HL-60/S4 (cell line): ENCODE measurements at regions not wholly inside any gene's neighbourhood (a gene's known extent, or its start where the extent isn't known, plus 50 kb on each side); places are given as distances from the start of the nearest gene placed in this dataset.

ENCODE experiments used
- in situ Hi-C: fragments of 300-500 bp; cut with MboI; formaldehyde crosslinking; loops from 2 replicates; pipeline ENCODE4 v1.14.3; 2022; ENCODE audit warnings: low sequenced_read_pairs

DNA sequence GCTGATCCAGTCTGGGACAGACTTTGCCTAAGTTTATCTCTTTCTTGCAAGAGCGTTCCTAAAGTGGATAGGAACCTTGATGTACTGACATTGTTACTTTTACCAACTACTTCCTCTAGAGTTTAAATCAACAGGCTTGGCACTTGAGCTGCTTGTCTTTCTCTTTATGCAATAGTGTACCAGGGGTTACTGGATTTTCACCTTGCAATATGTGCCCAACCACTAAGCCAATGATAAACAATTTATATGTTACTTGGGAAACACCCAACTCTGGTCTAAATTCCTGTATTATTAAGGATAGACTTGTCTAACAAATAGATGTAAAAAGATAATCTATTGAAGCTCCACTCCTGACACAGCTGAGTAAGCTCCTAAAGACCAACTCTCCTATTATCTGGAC, 470.2 kb downstream of the SH2D4B start:
- in situ Hi-C loops = no loop called here

DNA sequence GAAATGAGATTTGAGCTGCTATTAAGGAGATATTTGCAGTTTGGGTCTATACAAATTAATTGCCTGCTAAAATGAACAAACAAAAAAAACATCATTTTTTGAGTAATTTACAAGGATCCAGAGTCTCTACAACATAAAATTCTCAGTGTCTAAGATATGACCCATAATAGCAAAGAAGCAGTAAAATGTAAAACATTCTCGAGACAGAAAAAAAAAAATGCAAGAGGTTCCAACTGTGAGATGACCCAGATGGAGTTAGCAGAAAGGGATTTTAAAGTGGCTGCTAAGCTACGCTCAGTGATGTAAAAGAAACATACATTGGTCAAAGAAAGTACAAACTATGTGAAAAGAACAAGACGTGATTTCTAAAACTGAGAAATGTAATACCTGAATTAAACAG, 471.0 kb downstream of the SH2D4B start:
- in situ Hi-C loops = no loop called here

DNA sequence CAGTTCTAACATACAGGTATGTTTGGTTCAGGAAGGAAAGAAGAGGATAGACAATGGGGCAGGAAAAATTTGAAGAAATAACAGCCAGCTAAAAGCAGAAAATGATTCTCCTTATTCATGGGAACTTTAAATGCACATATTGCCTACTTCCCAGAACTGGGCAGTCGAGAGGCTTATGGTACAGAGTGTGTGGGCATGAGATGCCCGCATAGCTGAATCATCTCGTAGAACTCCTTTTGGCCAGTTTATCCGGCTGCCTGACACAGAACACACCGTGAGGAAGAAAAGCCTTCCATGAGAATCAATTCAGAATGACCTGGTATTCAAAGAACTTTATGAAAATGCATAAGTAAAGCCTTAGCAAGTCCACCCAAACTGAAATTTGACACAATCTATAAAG, 471.6 kb downstream of the SH2D4B start:
- in situ Hi-C loops = no loop called here

DNA sequence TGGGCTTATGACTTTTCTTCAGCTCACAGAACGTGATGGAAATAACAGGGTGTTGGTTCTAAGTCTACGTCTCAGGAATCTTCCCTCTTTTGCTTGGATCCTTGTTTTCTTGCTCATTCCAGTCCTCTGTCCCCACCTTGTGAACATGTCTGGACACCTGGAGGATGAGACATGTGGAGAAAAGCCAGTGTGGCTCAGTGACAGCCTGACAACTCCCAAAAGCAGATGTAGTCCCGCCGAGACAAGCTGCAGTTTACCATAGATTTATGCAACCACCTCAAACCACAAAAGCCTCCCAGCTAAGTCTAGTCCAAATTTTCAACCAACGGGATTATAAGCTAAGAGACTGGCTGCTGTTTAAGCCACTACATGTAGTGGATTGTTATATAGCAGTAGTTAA, 476.1 kb downstream of the SH2D4B start:
- in situ Hi-C loops = no loop called here

DNA sequence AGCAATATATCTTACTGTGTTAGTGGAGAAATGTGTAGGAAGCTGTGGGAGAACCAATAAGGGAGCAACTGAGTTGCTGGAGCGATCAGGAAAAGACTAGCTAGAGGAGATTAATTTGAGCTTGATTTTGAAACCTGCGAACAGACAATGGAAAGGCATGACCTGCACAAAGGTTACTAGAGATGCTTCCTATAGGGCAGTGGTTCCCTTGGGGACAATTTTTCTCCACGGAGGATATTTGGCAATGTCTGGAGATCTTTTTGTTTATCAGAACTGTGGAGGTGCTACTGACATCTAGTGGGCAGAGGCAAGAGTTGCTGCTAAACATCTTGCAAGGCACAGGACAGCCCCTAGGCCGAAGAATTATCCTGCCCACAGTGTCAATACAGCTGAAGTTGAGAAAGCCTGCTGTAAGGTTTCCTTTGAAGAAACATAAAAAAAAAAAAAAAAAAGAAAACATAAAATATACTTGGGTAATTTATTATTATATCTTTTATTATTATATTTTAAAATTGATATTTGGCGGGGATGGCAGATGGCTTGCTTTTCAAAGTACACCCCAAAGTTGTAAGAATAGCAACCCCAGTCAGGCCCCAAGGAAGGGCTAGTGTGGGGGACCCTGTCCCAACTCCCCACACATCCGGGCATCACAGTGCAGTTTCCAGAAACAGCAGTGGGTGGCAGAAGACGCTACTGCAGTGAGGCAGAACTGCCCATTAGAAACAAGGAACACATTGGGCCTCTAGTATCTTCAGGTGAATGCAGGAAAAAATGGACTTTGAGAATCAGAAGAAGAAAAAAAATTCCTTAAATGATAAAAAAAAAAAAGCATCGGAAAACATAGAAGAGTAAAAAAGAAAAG, 481.6 kb downstream of the SH2D4B start:
- in situ Hi-C loops = no loop called here

DNA sequence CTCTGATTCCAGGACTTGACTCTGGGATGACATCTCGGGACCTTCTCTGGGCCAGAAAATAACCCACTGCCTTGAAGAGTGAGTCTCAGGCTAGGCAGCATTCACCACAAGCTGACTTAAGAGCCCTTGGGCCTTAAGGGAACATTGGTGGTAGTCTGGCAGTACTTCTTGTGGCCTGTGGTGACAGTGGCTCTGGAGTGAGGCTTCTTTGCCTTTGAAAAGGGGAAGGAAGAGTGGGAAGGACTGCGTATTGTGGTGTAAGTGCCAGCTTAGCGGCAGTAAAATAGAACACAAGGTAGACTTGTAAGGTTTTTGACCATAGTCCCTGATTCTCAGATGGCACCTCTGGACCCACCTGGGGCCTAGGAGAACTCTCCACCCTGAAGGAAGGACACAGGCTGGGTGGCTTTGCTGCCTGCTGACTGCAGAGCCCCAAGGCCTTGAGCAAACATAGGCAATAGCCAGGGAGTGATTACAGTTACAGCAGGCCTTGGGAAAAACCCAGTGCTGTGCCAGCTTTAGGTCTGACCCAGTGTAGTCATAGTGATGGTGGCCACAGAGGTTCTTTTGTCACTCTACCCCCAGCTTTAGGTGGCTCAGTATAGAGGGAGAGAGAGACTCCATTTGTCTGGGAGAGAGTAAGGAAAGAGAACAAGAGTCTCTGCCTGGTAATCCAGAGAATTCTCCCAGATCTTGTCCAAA, 483.9 kb downstream of the SH2D4B start:
- in situ Hi-C loops = no loop called here

DNA sequence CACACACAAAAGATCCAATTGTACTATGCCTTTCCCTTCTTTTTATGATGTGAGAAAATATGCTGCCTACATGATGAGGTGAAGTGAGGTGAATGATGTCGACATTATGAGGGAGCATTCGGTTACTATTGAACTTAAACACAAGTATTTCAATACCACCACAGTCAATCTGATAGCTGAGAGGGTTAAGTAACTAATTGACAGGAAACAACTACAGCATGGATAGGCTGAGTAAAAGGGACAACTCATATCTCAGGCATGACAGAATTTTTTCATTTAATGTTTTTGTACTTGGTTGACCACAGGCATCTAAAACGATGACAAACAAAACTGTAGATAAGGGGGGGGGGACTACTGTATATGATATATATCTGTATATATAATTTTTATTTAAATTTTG, 488.9 kb downstream of the SH2D4B start:
- in situ Hi-C loops = no loop called here

DNA sequence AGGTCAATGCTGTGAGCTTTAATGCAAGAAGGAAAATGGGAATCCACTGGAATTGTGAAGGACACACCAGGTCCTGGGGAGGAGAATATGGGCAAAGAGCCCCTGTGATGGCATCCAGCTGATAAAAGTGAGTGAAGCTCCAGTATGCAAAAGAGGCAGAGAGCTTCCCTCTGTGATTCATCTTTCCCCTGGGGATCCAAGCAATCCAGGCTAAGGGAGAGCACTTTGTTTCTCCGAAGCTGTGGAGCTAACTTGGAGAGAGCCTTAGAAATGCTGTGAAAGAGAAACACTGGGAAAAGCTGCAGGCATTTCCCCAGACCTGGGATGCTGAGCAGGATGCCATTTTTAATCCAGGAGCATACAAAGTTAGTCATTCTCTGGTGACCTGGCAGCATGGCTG, 489.5 kb downstream of the SH2D4B start:
- in situ Hi-C loops = no loop called here

DNA sequence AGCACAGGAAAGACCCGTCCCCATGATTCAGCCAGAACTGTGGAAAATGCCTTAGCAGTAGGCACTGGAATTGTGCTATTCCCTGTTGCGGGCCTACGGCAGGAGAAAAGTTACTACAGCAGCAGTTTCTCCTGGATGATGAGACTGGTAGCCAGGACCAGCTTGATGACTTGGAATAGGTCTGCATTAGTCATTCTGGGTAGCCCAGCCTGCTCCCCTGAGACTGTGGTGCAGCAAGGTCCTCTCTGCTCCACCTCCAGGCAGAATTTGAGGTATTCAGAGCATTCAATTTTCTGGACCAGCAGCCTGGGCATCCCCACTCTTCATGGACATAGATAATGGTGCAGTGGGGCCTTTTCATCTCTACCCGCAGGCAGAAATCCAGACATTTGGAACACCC, 490.0 kb downstream of the SH2D4B start:
- in situ Hi-C loops = no loop called here

DNA sequence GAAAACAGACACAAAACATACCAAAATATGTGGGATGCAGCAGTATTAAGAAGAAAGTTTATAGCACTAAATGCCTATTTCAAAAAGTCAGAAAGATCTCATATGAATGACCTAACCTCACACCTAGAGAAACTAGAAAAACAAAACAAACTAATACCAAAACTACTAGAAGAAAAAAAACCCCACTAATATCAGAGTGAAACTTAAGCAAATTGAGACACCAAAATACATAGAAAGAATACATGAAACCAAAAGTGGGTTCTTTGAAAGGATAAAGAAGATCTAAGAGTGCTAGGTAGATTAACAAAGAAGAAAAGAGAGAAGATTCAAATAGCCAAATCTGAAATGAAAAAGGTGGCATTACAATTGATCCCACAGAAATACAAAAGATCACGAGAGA, 494.1 kb downstream of the SH2D4B start:
- in situ Hi-C loops = no loop called here

DNA sequence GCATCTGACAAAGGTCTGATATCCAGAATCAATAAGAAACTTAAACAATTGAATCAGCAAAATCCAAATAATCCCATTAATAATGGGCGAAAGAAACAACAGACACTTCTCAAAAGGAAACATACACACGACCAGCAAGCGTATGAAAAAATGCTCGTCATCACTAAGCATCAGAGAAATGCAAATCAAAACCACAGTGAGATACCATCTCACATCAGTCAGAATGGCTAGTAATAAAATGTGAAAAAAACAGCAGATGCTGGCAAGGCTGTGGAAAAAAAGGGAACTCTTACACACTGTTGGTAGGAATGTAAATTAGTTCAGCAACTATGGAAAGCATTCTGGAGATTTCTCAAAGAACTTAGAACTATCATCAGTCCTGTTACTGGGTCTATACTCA, 496.7 kb downstream of the SH2D4B start:
- in situ Hi-C loops = no loop called here

DNA sequence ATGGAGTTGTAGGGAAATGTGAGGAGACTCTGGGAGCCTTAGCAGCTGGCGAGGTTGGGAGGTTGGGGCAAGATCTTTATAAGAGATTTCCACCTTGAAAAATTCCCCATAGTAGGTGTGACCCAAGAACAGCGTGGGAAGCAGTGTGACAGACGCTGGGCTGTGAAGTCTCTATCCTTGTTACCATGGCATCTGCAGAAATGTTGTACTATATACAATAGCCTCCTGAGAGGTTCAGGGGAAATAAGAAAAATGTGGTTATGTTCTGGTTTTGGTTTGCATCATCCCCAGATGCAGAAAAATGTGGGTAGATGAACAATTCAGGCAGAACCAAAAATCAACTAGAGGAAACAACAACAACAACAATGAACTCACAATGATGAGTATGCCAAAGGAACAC, 498.6 kb downstream of the SH2D4B start:
- in situ Hi-C loops = no loop called here

DNA sequence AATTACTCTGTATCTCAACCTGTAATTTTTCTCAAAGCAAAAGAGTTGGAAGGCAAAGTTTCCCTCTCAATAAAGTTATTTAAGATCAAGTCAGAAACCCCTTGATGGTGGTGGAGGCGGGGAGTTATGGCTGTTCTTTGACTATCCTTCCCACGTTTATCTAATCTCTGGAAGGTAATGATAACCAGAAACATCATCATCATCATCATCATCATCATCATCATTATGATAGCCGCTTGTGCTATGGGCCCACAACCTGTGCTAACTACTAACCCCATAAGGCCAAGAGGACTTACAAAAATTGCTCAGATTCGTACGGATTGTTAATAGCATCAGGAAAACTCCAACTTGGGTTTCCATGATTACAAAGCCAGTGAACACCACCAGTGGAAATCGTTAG, 502.3 kb downstream of the SH2D4B start:
- in situ Hi-C loops = no loop called here

DNA sequence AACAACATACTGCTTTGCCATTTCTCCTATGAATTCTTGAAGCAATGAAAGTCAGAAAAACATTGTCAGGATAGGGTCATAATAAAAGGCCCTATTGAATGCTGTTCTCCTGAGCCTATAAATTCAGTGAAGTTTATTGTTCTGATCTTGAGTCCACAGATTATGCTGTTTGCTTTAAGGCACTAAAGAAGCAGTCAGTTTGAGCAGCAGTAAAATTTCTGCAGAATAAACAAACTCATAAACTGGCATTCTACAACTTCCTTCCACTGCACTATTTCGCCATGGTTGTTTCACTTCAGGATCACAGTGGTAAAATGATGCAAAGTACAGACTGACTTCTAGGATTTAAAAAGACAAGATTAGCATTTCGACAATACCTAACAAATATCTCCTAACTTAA, 503.2 kb downstream of the SH2D4B start:
- in situ Hi-C loops = no loop called here

DNA sequence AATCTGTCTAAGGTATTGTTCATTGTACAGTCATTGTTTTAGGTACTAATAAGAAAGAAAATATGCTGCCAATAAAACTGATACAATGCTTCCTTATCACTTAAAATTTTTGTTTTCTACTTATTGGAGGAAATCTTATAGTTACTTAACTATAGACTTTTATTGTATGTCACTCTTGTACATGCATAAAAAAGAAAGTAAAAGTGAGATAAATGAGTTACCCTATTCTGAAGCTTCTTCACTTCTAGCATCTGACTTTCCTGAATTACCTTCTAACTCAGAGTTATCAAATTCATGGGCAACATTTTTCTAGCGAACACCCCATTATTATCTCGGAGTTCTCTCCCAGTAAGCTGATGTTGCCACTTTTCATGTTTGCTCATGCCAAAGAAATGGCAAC, 504.9 kb downstream of the SH2D4B start:
- in situ Hi-C loops = no loop called here

DNA sequence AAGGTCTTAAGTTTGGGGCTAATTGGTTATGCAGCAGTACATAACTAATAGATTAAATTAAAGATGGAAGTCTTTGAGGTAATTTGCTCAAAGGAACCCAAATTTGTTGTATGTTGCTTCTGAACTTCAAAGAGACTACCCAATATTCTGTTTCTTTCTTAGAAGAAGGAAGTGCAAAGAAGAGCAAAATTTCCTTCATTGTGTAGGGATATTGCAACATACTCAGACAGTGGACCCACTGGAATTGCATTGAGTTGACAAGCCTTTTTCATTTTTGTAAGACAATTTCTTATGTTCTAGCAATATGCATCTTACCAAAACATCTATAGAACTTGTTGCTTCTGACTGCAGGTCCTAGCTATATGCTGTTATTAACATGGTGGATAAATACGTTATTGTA, 527.8 kb downstream of the SH2D4B start:
- in situ Hi-C loops = no loop called here

DNA sequence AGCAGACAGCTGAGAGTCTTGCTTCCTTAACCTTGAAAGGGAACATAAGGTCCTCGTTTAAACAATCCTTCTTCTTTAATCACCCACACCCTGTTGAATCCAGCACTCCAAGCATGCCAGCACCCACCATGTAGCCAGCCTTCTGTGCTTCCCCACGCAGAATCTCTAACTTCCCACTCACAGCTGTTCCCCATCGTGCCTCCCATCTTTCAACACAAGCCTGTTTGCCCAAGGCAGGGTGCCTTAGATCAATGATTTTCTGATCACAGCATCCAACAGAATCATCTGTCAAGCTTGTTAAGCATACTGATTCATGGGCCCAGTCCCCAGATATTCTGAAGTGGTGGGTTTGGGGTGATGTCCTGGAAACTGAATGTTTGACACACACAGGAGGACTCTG, 530.8 kb downstream of the SH2D4B start:
- in situ Hi-C loops = no loop called here

DNA sequence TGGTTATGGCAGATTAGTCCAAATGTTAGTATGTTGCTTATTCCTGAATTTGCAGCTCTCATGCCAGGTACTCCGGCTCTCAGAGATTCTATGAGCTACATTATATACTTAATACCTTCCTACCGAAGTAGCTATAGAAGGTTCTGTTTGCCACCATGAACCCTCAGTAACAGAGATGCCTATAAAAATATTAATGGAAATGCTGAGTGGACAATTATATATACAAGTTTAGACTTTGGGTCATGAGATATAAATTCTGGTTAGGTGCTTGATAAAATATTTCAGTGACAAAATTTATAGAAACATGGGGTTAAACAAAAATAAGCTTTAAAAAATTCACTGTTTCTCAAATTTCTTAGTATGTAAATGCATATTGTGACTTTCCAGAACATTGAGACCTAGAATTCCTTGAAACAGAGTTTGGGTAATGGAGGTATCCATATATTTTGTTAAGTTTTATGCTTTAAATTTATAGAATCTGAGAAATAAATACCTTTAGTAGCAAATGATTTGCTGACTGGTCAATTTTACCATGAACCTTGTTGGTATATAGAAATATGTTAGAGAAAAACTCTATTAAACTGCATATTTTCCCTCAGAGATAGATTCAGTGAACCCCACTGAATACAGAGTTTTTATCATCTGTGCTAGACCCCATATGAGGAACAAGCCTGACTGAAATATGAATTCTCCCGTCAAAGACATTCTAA, 533.5 kb downstream of the SH2D4B start:
- in situ Hi-C loops = no loop called here

DNA sequence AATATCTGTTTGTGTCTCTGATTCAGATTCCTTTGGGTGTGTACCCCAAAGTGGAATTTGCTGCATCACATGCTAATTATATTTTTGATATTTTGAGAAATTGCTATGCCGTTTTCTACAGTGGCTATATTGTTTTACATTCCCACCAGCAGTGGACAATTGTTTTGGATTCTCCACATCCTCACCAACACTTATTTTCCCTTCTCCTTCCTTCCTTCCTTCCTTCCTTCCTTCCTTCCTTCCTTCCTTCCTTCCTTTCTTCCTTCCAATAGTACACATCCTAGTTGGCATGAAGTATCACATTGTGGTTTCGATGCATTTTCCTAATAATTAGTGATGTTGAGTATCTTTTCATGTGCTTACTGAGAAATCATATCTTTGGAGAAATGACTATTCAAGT, 535.5 kb downstream of the SH2D4B start:
- in situ Hi-C loops = no loop called here

DNA sequence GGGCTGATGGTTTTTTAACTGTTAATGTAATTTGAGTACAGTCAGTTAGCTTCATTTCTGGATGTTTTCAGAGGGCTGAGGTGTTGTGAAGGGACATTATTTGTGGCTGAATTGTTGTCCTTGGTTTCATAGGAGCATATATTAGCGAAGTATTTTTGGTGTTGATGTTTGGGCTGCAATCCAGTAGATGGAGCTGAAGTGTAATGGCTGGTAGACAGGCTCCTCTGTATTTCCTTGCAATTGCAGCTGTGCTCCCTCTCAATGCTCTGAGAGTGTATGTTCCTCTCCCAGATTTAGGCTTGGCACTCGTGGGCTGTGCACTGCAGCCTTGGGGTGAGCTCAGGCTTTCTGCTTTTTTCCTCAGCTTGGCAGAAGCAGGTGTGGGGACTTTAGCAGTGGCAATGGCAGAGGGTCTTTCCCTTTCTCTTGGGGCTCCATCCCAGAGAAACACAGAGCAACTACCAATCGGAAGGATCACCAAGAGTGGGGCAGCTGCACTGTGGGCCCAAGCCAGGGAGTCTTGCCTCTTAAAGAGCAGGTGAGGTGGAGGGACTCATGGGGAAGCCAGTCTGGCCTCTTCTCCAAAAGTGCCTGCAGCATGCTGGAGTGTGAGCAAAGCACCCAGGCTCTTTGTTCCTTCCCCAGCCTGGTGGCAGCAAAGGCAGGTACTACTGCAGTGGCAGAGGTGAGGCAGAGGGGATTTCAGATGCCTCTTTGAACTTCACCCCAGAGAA, 544.4 kb downstream of the SH2D4B start:
- in situ Hi-C loops = no loop called here
